ENCODE measurements at regions not wholly inside any gene's neighbourhood (a gene's known extent, or its start where the extent isn't known, plus 50 kb on each side); places are given as distances from the start of the nearest gene placed in this dataset.
"Not testable (repeated sequence)": the region's sequence is repeated elsewhere in the genome, so short reads cannot be mapped to it uniquely, and the experiment has no call there.

GRCh38 chr5:99765011-99765410 lies 770.2 kb upstream of the FAM174A start:
- intact Hi-C loops (cut with micrococcal nuclease; ENCODE audit: unreplicated experiment), result no loop called here
- H3K4me1 Mint-ChIP-seq (ENCODE audit: low read depth, unreplicated experiment), result no peaks in the 10 kb centered on the region
- BruUV-seq (replicated peaks), result no TSS peak

GRCh38 chr5:99763021-99763774 lies 772.0 kb upstream of the FAM174A start:
- Mint-ChIP-seq H3K27ac (ENCODE audit: unreplicated experiment) (no peak overlapping the region), H3K27me3 (ENCODE audit: unreplicated experiment) (no peaks in the 10 kb centered on the region), H3K4me1 (ENCODE audit: low read depth, unreplicated experiment) (no peaks in the 10 kb centered on the region), H3K9me3 (ENCODE audit: low read depth, unreplicated experiment) (peaks cover 12% of the 10 kb centered on the region), H3K4me3 (ENCODE audit: low read depth, unreplicated experiment) (no peak overlapping the region), H3K36me3 (ENCODE audit: insufficient read depth, unreplicated experiment) (no peaks in the 10 kb centered on the region)
- no peak for TF ChIP-seq CTCF (IDR thresholded peaks at IDR 0.05; ENCODE audit: unreplicated experiment)
- DNase-seq, result no peak
- intact Hi-C loops (cut with micrococcal nuclease; ENCODE audit: unreplicated experiment), result no loop called here
- CTCF ChIA-PET, result no interaction called here
- BruUV-seq (replicated peaks), result no TSS peak

More at GRCh38 chr5:99765011-99765410, 770.2 kb upstream of the FAM174A start:
- no peak for TF ChIP-seq CTCF (IDR thresholded peaks at IDR 0.05; ENCODE audit: unreplicated experiment)
- Mint-ChIP-seq H3K27ac (ENCODE audit: unreplicated experiment) (no peak overlapping the region), H3K27me3 (ENCODE audit: unreplicated experiment) (no peaks in the 10 kb centered on the region), H3K36me3 (ENCODE audit: insufficient read depth, unreplicated experiment) (no peaks in the 10 kb centered on the region), H3K9me3 (ENCODE audit: low read depth, unreplicated experiment) (peaks cover 9% of the 10 kb centered on the region), H3K4me3 (ENCODE audit: low read depth, unreplicated experiment) (no peak overlapping the region)
- CTCF ChIA-PET, result no interaction called here
- no peak for DNase-seq

- peaks cover 2% of the 10 kb centered on the region for H3K9me3 Mint-ChIP-seq (ENCODE audit: low read depth, unreplicated experiment)
- TF ChIP-seq CTCF (IDR thresholded peaks at IDR 0.05; ENCODE audit: unreplicated experiment), result no peak
- CTCF ChIA-PET, result no interaction called here
- no peak overlapping the region for H3K27ac Mint-ChIP-seq (ENCODE audit: unreplicated experiment)
- H3K4me3 Mint-ChIP-seq (ENCODE audit: low read depth, unreplicated experiment), result no peak overlapping the region
- no peaks in the 10 kb centered on the region for H3K36me3 Mint-ChIP-seq (ENCODE audit: insufficient read depth, unreplicated experiment)
- no peaks in the 10 kb centered on the region for H3K4me1 Mint-ChIP-seq (ENCODE audit: low read depth, unreplicated experiment)
- intact Hi-C loops (cut with micrococcal nuclease; ENCODE audit: unreplicated experiment), result no loop called here
- no peak for DNase-seq
- no TSS peak for BruUV-seq (replicated peaks)
- H3K27me3 Mint-ChIP-seq (ENCODE audit: unreplicated experiment), result no peaks in the 10 kb centered on the region
These were observed 787.8 kb upstream of the FAM174A start for GRCh38 chr5:99747342-99747741.

GRCh38 chr5:99733146-99733545 lies 802.0 kb upstream of the FAM174A start:
- H3K36me3 Mint-ChIP-seq (ENCODE audit: insufficient read depth, unreplicated experiment); BruUV-seq (replicated peaks); H3K4me1 Mint-ChIP-seq (ENCODE audit: low read depth, unreplicated experiment); H3K9me3 Mint-ChIP-seq (ENCODE audit: low read depth, unreplicated experiment); DNase-seq; H3K27me3 Mint-ChIP-seq (ENCODE audit: unreplicated experiment); H3K27ac Mint-ChIP-seq (ENCODE audit: unreplicated experiment); H3K4me3 Mint-ChIP-seq (ENCODE audit: low read depth, unreplicated experiment); CTCF ChIA-PET; intact Hi-C loops (cut with micrococcal nuclease; ENCODE audit: unreplicated experiment): not testable (repeated sequence)

GRCh38 chr5:99730653-99731052 lies 801.8 kb upstream of the CHD1 start:
- H3K36me3 Mint-ChIP-seq (ENCODE audit: insufficient read depth, unreplicated experiment); H3K9me3 Mint-ChIP-seq (ENCODE audit: low read depth, unreplicated experiment); H3K4me1 Mint-ChIP-seq (ENCODE audit: low read depth, unreplicated experiment); DNase-seq; H3K27ac Mint-ChIP-seq (ENCODE audit: unreplicated experiment); CTCF ChIA-PET; H3K27me3 Mint-ChIP-seq (ENCODE audit: unreplicated experiment); H3K4me3 Mint-ChIP-seq (ENCODE audit: low read depth, unreplicated experiment); BruUV-seq (replicated peaks); intact Hi-C loops (cut with micrococcal nuclease; ENCODE audit: unreplicated experiment): not testable (repeated sequence)
